Stimulated activated naive B cell treated with anti-CD40 and anti-IgM and Interleukin-4, amounts not matched to agents 10 μg/mL and 1 μg/mL and 100 μg/mL, for 72 hours (primary cell): ENCODE measurements at regions not wholly inside any gene's neighbourhood (a gene's known extent, or its start where the extent isn't known, plus 50 kb on each side); places are given as distances from the start of the nearest gene placed in this dataset.

ENCODE experiments used
- ATAC-seq, 2 donors: fragments of 150-1000 bp; cut with Tn5 transposase; replicated peaks; 2 replicates each; pipeline ENCODE4 v1.10.0; 2021; ENCODE audit warnings: moderate library complexity in 1 of 2
- DNase-seq: peaks from one replicate; pipeline ENCODE4 v3.0.0; 2021
- H3K27ac Mint-ChIP-seq: one replicate; pipeline ENCODE4 v1.8.0; 2022; ENCODE audit warnings: mild to moderate bottlenecking, mixed read lengths
- H3K27me3 Mint-ChIP-seq, 2 donors: one replicate each; pipeline ENCODE4 v1.8.0; 2022; ENCODE audit warnings: mixed read lengths in 2 of 2
- H3K36me3 Mint-ChIP-seq, 2 donors: one replicate each; pipeline ENCODE4 v1.8.0; 2022; ENCODE audit warnings: mixed read lengths in 2 of 2, mild to moderate bottlenecking in 1 of 2
- H3K4me1 Mint-ChIP-seq, 2 donors: one replicate each; pipeline ENCODE4 v1.8.0; 2022; ENCODE audit warnings: mixed read lengths in 2 of 2, mild to moderate bottlenecking in 1 of 2
- H3K4me3 Mint-ChIP-seq, 2 donors: one replicate each; pipeline ENCODE4 v1.8.0; 2022; ENCODE audit warnings: mild to moderate bottlenecking in 2 of 2, mixed read lengths in 2 of 2, moderate library complexity in 1 of 2
- H3K9me3 Mint-ChIP-seq, 2 donors: one replicate each; pipeline ENCODE4 v1.8.0; 2022; ENCODE audit warnings: mixed read lengths in 2 of 2, mild to moderate bottlenecking in 1 of 2

DNA sequence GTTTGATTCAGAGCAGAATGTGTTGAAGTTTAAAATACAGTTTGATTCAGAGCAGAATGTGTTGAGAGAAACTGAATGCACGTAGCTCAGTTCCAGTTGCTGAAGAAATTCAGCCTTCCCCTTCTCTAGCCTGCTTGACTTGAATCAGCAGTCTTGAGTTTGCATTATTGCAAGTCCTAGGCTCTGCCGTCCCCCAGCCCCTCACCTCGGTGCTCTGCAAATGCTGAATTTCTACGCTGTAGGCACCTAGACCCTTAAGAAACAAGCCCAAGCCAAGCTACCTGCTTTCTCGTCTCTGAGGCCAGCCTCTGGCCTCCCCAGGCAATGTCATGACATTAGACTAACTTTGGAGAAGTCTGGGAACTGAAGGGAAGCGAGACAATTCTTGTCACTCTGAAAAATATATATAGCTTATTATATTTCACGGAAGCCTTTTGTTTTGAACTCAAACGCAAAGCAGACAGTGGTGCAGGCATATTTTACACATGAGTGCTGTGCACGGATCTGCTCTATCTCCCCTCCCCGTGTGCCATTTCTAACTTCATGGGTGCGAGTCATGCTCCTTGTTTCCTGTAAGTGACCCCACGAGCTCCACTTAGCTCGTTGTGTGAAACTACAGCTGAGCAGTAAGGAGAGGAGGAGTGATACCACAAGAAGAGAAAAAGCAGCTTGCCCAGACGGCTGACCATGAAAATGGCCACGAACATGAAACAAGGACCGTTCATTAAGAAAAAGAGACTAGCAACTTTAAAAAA, 71.4 kb upstream of the DUSP22 start:
- Mint-ChIP-seq H3K4me3 (no peak overlapping the region), H3K27ac (peak overlapping the region; percentile 69), H3K27me3 (no peaks in the 10 kb centered on the region), H3K9me3 (peaks cover 3 to 4% of the 10 kb centered on the region in 2 donors), H3K36me3 (no peaks in the 10 kb centered on the region), H3K4me1 (peaks cover 51 to 84% of the 10 kb centered on the region in 2 donors)
- no peak for ATAC-seq
- DNase-seq = no peak

DNA sequence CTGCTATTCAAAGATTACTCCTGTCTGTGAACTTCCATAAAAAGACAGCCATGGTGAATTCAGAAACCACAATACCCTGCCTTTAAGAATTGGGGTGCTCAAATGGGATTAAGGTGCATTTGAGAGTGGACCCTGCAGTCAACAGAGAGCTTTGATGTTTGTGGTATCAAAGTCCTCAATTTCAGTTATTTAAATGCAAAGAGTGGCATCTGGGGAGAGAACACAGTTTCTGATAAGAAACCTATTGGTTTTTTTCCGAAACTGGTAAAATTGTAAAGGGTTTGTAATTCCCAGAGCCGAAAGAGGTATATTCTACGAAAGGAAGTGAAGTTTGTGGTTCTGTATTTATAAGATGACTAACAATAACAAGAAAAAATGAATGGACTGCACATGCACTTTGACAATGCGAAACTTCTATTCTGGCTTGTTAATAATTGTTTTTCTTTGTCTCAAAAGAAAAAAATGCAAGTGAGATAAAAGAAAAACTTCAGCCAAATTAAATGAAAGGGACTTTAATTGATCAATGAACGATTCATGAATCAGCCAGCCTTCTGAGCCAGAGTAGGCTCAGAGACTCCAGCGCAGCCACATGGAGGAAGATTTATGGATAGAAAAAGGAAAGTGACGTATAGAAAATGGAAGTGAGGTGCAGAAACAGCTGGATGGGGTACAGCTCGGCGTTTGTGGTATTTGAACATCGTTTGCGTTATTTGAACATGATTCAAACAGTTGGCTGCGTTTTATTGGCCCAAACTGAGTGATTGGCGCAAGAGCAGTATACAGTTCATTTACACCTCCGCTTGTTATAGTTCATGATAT, 70.5 kb upstream of the DUSP22 start:
- H3K4me3 Mint-ChIP-seq = no peak overlapping the region

DNA sequence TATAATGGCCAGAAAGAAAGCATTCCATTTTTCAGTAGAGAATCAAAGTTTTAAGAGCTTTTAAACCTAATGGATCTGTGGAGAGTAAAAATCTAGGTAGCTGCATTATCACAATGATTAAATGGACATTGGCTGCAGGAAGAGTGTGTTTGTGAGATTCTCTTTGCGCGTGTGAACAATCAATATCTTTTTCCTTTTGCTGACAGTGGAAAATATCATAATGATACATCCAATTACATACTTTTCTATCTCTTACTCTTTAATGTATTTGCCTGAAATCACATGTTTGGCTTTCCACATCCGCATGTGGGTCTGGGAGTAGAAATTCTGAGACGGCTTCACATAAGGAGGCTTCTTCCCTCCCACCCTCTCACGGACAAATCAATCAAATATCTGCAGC, 69.8 kb upstream of the DUSP22 start:
- peaks cover 0 to 2% of the 10 kb centered on the region in 2 donors for H3K36me3 Mint-ChIP-seq

More for the DNA sequence above, 70.5 kb upstream of the DUSP22 start:
- Mint-ChIP-seq H3K9me3 (peaks cover 3 to 4% of the 10 kb centered on the region in 2 donors), H3K27me3 (no peaks in the 10 kb centered on the region), H3K36me3 (peaks cover 0 to 1% of the 10 kb centered on the region in 2 donors), H3K4me1 (peaks cover 57 to 84% of the 10 kb centered on the region in 2 donors), H3K27ac (no peak overlapping the region)
- DNase-seq (no peak), ATAC-seq (no peak)

DNA sequence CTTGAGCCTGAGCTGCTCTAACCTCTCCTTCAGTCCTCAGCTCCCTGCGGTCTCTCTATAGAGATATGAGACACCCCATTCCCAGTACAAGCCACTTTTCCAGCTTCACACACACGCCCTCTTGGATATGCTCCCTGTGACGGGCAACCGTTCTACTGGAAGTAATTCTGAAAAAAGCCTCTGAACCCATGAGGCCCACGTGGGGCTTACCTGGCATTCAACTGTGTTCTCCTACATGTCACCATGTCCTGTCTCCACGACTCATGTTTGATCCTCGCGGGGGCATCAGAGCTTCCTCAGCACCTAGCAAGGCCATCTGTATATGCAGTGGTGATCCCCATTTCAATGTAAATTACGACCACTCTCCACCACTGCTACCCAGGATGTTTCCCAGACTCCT, 69.2 kb upstream of the DUSP22 start:
- H3K4me1 Mint-ChIP-seq = peaks cover 57 to 84% of the 10 kb centered on the region in 2 donors

More for the DNA sequence above, 69.8 kb upstream of the DUSP22 start:
- no peak for DNase-seq
- ATAC-seq = no peak
- Mint-ChIP-seq H3K27me3 (no peaks in the 10 kb centered on the region), H3K4me3 (no peak overlapping the region), H3K27ac (no peak overlapping the region), H3K9me3 (peaks cover 0 to under 1% of the 10 kb centered on the region in 2 donors), H3K4me1 (peaks cover 58 to 84% of the 10 kb centered on the region in 2 donors)

DNA sequence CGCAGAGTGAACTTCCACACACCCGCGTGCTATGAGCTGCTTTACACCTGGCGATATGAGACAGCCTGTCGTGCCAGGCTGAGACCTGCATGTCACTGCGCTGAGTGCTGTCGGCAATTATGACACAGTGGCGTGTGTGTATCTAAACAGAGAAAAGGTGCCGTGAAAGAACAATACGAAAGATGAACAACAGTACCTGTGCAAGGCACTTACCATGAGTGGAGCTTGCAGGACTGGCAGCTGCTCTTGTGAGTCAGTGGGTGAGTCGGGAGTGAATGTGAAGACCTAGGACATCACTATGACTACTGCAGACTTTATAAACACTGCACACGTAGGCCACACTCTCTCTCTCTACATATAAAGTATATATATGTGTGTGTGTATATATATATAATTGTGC, 68.5 kb upstream of the DUSP22 start:
- Mint-ChIP-seq H3K27me3 (no peaks in the 10 kb centered on the region), H3K4me3 (no peak overlapping the region), H3K4me1 (peaks cover 56 to 82% of the 10 kb centered on the region in 2 donors), H3K27ac (no peak overlapping the region), H3K36me3 (peaks cover 0 to 2% of the 10 kb centered on the region in 2 donors), H3K9me3 (no peaks in the 10 kb centered on the region)
- ATAC-seq (no peak), DNase-seq (no peak)

More for the DNA sequence above, 69.2 kb upstream of the DUSP22 start:
- no peaks in the 10 kb centered on the region for H3K9me3 Mint-ChIP-seq
- DNase-seq (no peak), ATAC-seq (no peak)
- H3K4me3 Mint-ChIP-seq = no peak overlapping the region
- no peaks in the 10 kb centered on the region for H3K27me3 Mint-ChIP-seq
- H3K27ac Mint-ChIP-seq = no peak overlapping the region
- H3K36me3 Mint-ChIP-seq = peaks cover 0 to 2% of the 10 kb centered on the region in 2 donors

DNA sequence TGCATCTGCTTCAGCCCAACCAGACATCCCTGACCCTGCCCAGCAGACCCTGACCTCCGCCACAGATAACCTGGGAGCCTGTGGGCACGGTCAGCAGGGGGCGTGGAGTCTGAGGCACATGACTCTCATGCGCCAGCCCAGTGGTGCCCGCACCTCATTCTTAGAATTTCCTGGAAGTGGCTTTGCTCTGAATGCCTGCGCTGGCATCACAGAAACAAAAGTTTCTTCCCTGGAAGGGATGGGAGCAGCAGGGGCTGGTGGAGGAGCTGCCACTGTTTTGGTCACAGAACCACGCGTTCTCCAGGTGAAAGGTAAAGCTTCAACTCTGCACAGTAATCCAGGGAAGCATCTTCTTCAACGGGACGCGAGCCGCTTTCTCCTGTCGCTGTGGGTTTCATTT, 67.9 kb upstream of the DUSP22 start:
- H3K36me3 Mint-ChIP-seq = peaks cover 0 to 2% of the 10 kb centered on the region in 2 donors
- DNase-seq (no peak), ATAC-seq (no peak)
- peak overlapping the region; percentile 62 for H3K27ac Mint-ChIP-seq
- no peaks in the 10 kb centered on the region for H3K9me3 Mint-ChIP-seq
- H3K4me1 Mint-ChIP-seq = peaks cover 53 to 82% of the 10 kb centered on the region in 2 donors
- no peak overlapping the region for H3K4me3 Mint-ChIP-seq
- no peaks in the 10 kb centered on the region for H3K27me3 Mint-ChIP-seq

DNA sequence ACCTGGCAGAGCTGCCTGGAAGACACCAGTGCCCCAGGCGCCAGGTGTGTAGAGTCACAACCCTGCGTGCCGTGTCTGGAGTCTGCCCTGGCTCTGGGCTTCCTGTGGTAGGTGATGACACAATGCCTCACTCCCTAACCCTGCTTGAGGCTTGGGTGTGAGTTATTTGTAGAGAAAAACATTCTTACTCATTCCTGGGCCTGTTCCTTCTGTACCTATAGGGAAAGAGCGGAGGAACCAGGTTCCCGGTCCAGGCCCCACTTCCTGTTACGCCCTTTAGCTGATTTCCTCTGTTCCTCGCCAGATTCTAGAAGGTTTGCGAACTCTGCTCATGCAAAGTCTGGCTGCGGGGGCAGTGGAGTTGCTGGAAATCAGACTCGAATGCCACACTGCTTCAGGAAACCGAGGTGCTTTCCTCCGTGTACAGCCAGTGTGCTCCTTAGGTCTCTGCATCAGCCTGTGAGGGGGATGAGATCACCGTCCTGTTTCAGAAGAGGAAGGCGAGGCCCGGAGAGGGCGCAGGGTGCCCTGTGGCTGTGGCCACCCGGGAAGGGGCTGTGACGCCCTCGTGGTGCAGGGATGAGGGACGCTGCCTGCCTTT, 67.1 kb upstream of the DUSP22 start:
- H3K4me1 Mint-ChIP-seq = peaks cover 51 to 83% of the 10 kb centered on the region in 2 donors
- DNase-seq = peak; percentile 65
- ATAC-seq = peak; percentile 54 to 60
- H3K36me3 Mint-ChIP-seq = peaks cover 0 to 2% of the 10 kb centered on the region in 2 donors
- H3K9me3 Mint-ChIP-seq = no peaks in the 10 kb centered on the region
- no peaks in the 10 kb centered on the region for H3K27me3 Mint-ChIP-seq
- H3K27ac Mint-ChIP-seq = peak overlapping the region; percentile 94
- peak overlapping the region; percentile 50 to 61 for H3K4me3 Mint-ChIP-seq

DNA sequence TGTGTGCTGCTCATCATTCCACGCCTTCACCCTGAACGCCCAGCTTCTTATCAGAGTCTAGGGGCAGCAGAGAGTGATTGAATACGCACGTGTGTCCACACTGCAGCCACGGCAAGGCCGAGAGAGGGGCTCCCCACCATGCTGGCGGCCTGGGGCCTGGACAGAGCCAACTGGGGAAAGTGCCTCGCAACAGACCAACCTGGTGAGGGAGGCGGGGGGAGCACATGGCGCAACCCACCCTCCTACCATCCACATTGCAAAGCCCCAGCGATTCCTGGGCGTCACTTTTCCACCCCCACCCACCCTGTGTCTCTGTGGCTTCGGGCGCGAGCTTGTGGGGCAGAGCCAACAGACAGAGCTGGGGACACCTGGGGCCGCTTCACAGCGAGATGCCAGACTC, 66.4 kb upstream of the DUSP22 start:
- Mint-ChIP-seq H3K4me3 (no peak overlapping the region), H3K4me1 (peaks cover 54 to 86% of the 10 kb centered on the region in 2 donors), H3K36me3 (peaks cover 0 to 2% of the 10 kb centered on the region in 2 donors), H3K27me3 (no peaks in the 10 kb centered on the region), H3K9me3 (no peaks in the 10 kb centered on the region), H3K27ac (peak overlapping the region; percentile 94)
- DNase-seq = no peak
- ATAC-seq = no peak

DNA sequence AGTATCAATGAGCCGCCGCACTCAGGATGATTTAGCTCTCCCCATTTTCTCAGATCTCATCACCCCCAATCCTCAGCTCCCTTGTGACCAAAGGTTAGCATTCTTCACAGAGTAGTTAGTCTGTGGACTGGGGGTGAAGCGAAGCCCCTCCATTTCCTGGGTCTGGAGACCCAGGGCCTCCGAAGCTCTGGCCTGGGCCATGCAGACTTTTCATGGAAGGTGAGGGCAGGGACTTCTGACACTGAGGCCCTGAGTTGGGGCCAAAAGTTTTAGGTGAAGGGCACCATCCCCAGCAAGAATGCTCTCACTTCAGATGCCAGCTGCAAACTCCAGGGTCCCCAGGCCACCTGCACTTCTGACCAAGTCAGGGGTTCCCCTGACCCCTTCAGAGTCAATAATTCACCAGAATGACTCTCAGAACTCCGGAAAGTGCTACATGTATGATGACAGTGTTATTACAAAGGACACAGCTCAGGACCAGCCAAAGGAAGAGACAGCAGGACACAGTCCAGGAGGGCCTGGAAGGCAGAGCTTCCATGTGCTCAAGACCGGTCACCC, 65.7 kb upstream of the DUSP22 start:
- Mint-ChIP-seq H3K9me3 (no peaks in the 10 kb centered on the region), H3K4me3 (peak overlapping the region; percentile 21 to 41), H3K36me3 (peaks cover 0 to 2% of the 10 kb centered on the region in 2 donors), H3K4me1 (peaks cover 51 to 80% of the 10 kb centered on the region in 2 donors), H3K27me3 (no peaks in the 10 kb centered on the region), H3K27ac (peak overlapping the region; percentile 94)
- ATAC-seq = peak; percentile 30 to 42
- peak; percentile 44 for DNase-seq

DNA sequence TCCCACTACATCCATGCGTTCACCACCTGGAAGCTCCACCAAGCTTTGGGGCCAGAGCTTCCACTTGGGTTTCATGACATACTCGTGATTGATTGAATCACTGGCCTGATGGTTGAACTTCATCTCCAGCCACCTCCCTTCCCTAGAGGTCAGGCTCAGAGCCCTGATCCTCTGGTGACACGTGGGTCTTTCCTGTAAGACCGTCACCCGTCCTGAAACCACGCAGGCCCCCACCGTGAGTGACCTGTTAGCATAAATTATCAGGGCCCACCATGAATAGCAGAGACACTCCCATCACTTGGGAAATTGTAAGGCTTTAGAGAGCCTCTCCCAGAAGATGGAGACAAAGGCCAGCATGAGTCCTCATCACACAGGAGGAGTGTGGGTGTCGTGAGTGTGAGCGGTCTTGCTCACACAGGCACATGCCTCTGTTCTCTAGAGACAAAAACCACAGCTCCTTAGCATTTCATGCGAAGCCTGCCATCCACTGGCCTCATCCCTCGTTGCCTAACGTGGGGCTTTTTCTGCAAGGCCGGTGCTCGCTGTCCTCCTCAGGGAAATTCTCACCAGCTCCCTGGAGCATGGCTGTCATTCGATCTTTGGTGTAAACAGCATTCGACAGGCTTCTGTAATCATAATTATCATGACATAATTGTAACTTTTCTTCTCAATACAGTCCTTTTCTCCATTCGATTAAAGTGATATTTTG, 65.1 kb upstream of the DUSP22 start:
- peak; percentile 76 to 86 for ATAC-seq
- peak overlapping the region; percentile 21 to 41 for H3K4me3 Mint-ChIP-seq
- H3K36me3 Mint-ChIP-seq = peaks cover 0 to 2% of the 10 kb centered on the region in 2 donors
- H3K27me3 Mint-ChIP-seq = no peaks in the 10 kb centered on the region
- H3K27ac Mint-ChIP-seq = peak overlapping the region; percentile 94
- peaks cover 51 to 77% of the 10 kb centered on the region in 2 donors for H3K4me1 Mint-ChIP-seq
- H3K9me3 Mint-ChIP-seq = no peaks in the 10 kb centered on the region
- DNase-seq = peak; percentile 78

DNA sequence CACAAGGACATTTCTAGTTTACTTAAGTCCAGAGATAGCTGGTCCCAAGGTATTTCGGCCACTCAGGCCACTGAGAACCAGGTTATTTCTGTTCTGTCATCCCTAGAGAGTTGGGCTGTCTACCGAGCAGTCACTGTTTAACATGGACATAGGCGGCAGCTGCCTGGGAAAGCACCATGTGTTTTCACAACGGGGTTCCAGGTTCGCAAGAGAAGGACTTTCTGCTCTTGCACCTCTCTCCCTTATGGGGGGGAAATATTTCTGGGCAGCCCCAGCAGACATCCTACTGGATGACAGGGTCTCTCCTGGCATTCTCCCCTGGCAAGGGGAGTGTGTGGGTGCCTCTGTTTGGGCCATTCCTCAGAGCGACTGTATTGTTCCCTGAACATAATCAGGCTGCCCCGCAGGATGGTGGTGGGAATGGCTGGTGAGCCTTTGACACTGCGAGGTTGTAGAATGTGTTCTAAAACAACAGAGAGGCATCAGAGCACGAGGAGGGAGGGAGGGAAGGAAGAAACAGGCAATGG, 64.4 kb upstream of the DUSP22 start:
- H3K27me3 Mint-ChIP-seq = no peaks in the 10 kb centered on the region
- ATAC-seq (peak; percentile 47), DNase-seq (peak; percentile 41)
- H3K4me1 Mint-ChIP-seq = peaks cover 57 to 83% of the 10 kb centered on the region in 2 donors
- peak overlapping the region; percentile 94 for H3K27ac Mint-ChIP-seq
- H3K9me3 Mint-ChIP-seq = no peaks in the 10 kb centered on the region
- peaks cover 0 to 2% of the 10 kb centered on the region in 2 donors for H3K36me3 Mint-ChIP-seq
- H3K4me3 Mint-ChIP-seq = no peak overlapping the region

DNA sequence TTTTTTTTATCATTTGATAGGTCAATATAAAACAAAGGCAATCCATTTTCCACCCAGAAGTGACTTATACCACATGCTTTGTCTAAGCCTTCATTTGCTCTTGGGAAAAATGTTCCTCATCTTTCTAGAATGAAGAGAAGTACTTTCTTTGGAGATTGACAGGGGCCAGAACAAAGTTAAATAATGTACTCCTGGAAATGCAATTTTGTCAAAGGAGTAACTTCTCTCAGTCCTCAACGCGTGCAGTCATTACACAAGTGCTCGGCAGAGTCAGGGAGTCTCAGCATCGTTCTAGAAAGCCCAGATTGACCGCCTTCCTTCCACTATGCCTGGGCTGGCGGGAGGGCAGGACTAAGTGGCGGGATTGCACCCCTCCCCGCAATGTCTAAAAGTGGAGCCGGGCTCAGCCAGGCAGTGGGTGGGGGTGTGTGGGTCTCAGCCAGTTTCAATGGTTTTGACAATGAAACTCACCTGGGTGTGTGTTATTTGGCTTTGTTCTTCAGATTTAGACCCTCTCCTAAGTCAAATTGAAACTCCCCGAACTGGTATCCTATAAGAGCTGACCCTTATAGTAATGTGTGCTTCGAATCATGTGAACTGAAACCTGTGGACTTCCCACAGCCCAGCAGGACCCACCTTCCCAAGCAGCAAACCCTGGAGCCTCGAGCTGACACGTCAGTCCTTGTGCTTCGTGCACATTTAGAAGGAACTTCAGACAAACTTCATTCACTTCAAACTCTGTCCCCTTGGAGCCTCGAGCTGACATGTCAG, 63.2 kb upstream of the DUSP22 start:
- Mint-ChIP-seq H3K4me1 (peaks cover 58 to 79% of the 10 kb centered on the region in 2 donors), H3K27ac (no peak overlapping the region), H3K27me3 (no peaks in the 10 kb centered on the region)

DNA sequence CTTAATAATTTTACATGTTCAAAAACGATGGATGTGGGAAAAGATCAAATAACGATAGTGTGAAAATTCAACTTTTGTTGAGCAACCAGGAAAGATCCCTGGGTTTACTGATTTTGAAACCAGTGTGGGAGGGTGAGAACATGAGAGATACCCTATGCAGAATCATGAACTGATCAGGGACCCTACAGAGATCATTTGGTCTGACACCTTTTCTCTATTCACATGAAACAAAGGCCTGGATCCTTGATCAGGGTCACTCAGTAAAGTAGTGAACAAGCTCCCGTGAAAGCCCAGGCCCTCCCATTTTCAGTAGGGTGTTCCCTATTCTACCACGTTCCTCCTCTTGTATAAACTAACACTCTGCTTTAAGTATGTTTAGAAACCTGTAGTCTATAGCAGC, 60.5 kb upstream of the DUSP22 start:
- ATAC-seq = no peak
- Mint-ChIP-seq H3K27ac (no peak overlapping the region), H3K4me3 (no peak overlapping the region), H3K4me1 (peaks cover 57 to 77% of the 10 kb centered on the region in 2 donors), H3K36me3 (peaks cover 0 to under 1% of the 10 kb centered on the region in 2 donors), H3K27me3 (no peaks in the 10 kb centered on the region), H3K9me3 (no peaks in the 10 kb centered on the region)
- no peak for DNase-seq

More for the DNA sequence above, 63.2 kb upstream of the DUSP22 start:
- DNase-seq = no peak
- no peak overlapping the region for H3K4me3 Mint-ChIP-seq
- no peak for ATAC-seq
- H3K9me3 Mint-ChIP-seq = no peaks in the 10 kb centered on the region
- peaks cover 0 to 2% of the 10 kb centered on the region in 2 donors for H3K36me3 Mint-ChIP-seq
